Brain microvascular endothelial cell (primary cell): ENCODE measurements at regions not wholly inside any gene's neighbourhood (a gene's known extent, or its start where the extent isn't known, plus 50 kb on each side); places are given as distances from the start of the nearest gene placed in this dataset.
"Not testable (repeated sequence)": the region's sequence is repeated elsewhere in the genome, so short reads cannot be mapped to it uniquely, and the experiment has no call there.

Experiments
- DNase-seq: peaks from one replicate; pipeline ENCODE4 v3.0.0-alpha.2; 2020
- H3K27ac ChIP-seq: fragments of 250-450 bp; sonication (Bioruptor Pico); 2 replicates; pipeline ENCODE4 v1.5.1; 2020; ENCODE audit warnings: mild to moderate bottlenecking, moderate library complexity
- H3K27me3 ChIP-seq: fragments of 250-450 bp; sonication (Bioruptor Pico); replicated peaks from 2 replicates; pipeline ENCODE4 v1.5.1; 2020; ENCODE audit warnings: mild to moderate bottlenecking
- H3K36me3 ChIP-seq: fragments of 250-450 bp; sonication (Bioruptor Pico); replicated peaks from 2 replicates; pipeline ENCODE4 v1.5.1; 2020; ENCODE audit warnings: mild to moderate bottlenecking
- H3K4me3 ChIP-seq: 2 replicates; pipeline ENCODE4 v1.5.1; 2011; ENCODE audit warnings: low read depth, mild to moderate bottlenecking, control low read depth, low read length, moderate library complexity
- CTCF ChIP-seq: IDR thresholded peaks from 2 replicates; pipeline ENCODE4 v1.5.1; 2011; ENCODE audit warnings: low read depth, mild to moderate bottlenecking, moderate library complexity, low read length, control low read depth, inconsistent platforms; ENCODE audit errors: missing control alignments
- in situ Hi-C: cut with HindIII; loops from 2 replicates; pipeline ENCODE4 v1.10.0; 2017; ENCODE audit warnings: low sequenced_read_pairs, low pct_ligation_motif_present

- H3K36me3 ChIP-seq: no peaks in the 10 kb centered on the region
- no peak for TF ChIP-seq CTCF
- in situ Hi-C loops: no loop called here
- H3K4me3 ChIP-seq: no peak overlapping the region
- no peak for DNase-seq
- no peaks in the 10 kb centered on the region for H3K27me3 ChIP-seq
- no peak overlapping the region for H3K27ac ChIP-seq
These were observed 1120.7 kb upstream of the ALCAM start for GRCh38 chr3:104245981-104246380.

- in situ Hi-C loops: no loop called here
- DNase-seq: no peak
- TF ChIP-seq CTCF: no peak
- no peak overlapping the region for H3K27ac ChIP-seq
- H3K4me3 ChIP-seq: no peak overlapping the region
- no peaks in the 10 kb centered on the region for H3K27me3 ChIP-seq
- H3K36me3 ChIP-seq: no peaks in the 10 kb centered on the region
These were observed 1109.2 kb upstream of the ALCAM start for GRCh38 chr3:104257486-104257885.

GRCh38 chr3:104263477-104263876 lies 1103.2 kb upstream of the ALCAM start:
- H3K4me3 ChIP-seq: no peak overlapping the region
- DNase-seq: no peak
- H3K36me3 ChIP-seq: no peaks in the 10 kb centered on the region
- H3K27me3 ChIP-seq: no peaks in the 10 kb centered on the region
- in situ Hi-C loops: no loop called here
- no peak for TF ChIP-seq CTCF
- no peak overlapping the region for H3K27ac ChIP-seq

GRCh38 chr3:104266219-104266618 lies 1100.5 kb upstream of the ALCAM start:
- H3K27me3 ChIP-seq, H3K36me3 ChIP-seq, H3K27ac ChIP-seq, H3K4me3 ChIP-seq, DNase-seq, in situ Hi-C loops: not testable (repeated sequence)

GRCh38 chr3:104269771-104270170 lies 1096.9 kb upstream of the ALCAM start:
- TF ChIP-seq CTCF: no peak

GRCh38 chr3:104273046-104273649 lies 1093.6 kb upstream of the ALCAM start:
- Histone ChIP-seq H3K27ac (no peak overlapping the region), H3K36me3 (no peaks in the 10 kb centered on the region), H3K4me3 (no peak overlapping the region), H3K27me3 (no peaks in the 10 kb centered on the region)
- TF ChIP-seq CTCF: peak; percentile 61
- in situ Hi-C loops: no loop called here
- DNase-seq: peak; percentile 37

More at GRCh38 chr3:104269771-104270170, 1096.9 kb upstream of the ALCAM start:
- Histone ChIP-seq H3K36me3 (no peaks in the 10 kb centered on the region), H3K27me3 (no peaks in the 10 kb centered on the region), H3K4me3 (no peak overlapping the region), H3K27ac (no peak overlapping the region)
- in situ Hi-C loops: no loop called here
- DNase-seq: no peak
